Suprapubic skin (tissue), 4 donors: ENCODE measurements at regions not wholly inside any gene's neighbourhood (a gene's known extent, or its start where the extent isn't known, plus 50 kb on each side); places are given as distances from the start of the nearest gene placed in this dataset.

Experiments used
- DNase-seq, 2 donors: peaks; one replicate each; pipeline ENCODE4 v3.0.0-alpha.2; 2019; ENCODE audit warnings: low spot score in 2 of 2
- H3K27ac ChIP-seq: fragments of 200-600 bp; sonication (generic); one replicate; pipeline ENCODE4 v1.5.1; 2019
- H3K27me3 ChIP-seq: fragments of 200-600 bp; sonication (generic); one replicate; pipeline ENCODE4 v1.5.1; 2019
- H3K36me3 ChIP-seq: fragments of 200-600 bp; sonication (generic); one replicate; pipeline ENCODE4 v1.5.1; 2019
- H3K4me1 ChIP-seq: fragments of 200-600 bp; sonication (generic); one replicate; pipeline ENCODE4 v1.5.1; 2019
- H3K4me3 ChIP-seq: fragments of 200-600 bp; sonication (generic); one replicate; pipeline ENCODE4 v1.5.1; 2019; ENCODE audit warnings: mild to moderate bottlenecking
- H3K9me3 ChIP-seq: fragments of 200-600 bp; sonication (generic); one replicate; pipeline ENCODE4 v1.5.1; 2019
- EP300 ChIP-seq: sonication (generic); formaldehyde crosslinking; IDR thresholded peaks from one replicate; pipeline ENCODE4 v1.6.1; 2017; ENCODE audit warnings: antibody characterized with exemption
- POLR2A ChIP-seq, 2 donors: fragments of 450-650 bp; IDR thresholded peaks; one replicate each; pipeline ENCODE4 v1.6.1; 2017; ENCODE audit warnings: antibody characterized with exemption in 2 of 2, mild to moderate bottlenecking in 2 of 2, moderate library complexity in 2 of 2
- POLR2AphosphoS5 ChIP-seq, 3 donors: sonication (generic); formaldehyde crosslinking; IDR thresholded peaks; one replicate each; pipeline ENCODE4 v1.6.1; 2017; ENCODE audit warnings: antibody characterized with exemption in 3 of 3
- WGBS: methylation state at CpG from one replicate; pipeline ENCODE4 v1.1.5; 2018; 5-methylcytosine and 5-hydroxymethylcytosine counted together
- TF ChIP-seq, protein P1 (sequence below), 2 donors: fragments of 200-600 bp in 1 of 2; fragments of 450-650 bp in 1 of 2; sonication (generic) in 1 of 2; IDR thresholded peaks; one replicate each; pipeline ENCODE4 v1.5.1; 2016 to 2019; ENCODE audit warnings: antibody characterized with exemption in 2 of 2, mild to moderate bottlenecking in 1 of 2, moderate library complexity in 1 of 2

DNA sequence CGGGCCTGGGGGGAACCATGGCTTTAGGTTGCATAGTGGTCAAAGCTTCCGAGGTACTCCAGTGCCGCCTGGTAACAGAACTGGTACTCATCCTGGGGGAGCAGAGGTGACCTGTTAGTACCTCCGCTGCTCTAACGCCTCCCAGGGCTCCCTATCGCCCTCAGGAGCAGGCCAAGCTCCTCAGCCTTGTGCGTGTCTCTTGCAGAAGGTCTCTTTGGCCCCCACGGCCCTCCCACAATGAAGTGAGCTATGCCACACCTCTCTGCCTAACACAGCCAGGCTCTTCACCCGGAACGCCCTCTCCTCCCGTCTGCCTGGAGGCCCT lies 133.9 kb downstream of the PTPRS start:
- H3K4me3 ChIP-seq = no peak overlapping the region
- H3K9me3 ChIP-seq = peaks cover 8% of the 10 kb centered on the region
- peaks cover 59% of the 10 kb centered on the region for H3K36me3 ChIP-seq
- TF ChIP-seq POLR2A (IDR thresholded peaks at IDR 0.05) = no peak
- no peak for TF ChIP-seq EP300
- TF ChIP-seq, protein P1, sequence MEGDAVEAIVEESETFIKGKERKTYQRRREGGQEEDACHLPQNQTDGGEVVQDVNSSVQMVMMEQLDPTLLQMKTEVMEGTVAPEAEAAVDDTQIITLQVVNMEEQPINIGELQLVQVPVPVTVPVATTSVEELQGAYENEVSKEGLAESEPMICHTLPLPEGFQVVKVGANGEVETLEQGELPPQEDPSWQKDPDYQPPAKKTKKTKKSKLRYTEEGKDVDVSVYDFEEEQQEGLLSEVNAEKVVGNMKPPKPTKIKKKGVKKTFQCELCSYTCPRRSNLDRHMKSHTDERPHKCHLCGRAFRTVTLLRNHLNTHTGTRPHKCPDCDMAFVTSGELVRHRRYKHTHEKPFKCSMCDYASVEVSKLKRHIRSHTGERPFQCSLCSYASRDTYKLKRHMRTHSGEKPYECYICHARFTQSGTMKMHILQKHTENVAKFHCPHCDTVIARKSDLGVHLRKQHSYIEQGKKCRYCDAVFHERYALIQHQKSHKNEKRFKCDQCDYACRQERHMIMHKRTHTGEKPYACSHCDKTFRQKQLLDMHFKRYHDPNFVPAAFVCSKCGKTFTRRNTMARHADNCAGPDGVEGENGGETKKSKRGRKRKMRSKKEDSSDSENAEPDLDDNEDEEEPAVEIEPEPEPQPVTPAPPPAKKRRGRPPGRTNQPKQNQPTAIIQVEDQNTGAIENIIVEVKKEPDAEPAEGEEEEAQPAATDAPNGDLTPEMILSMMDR (IDR thresholded peaks at IDR 0.05) = no peak
- TF ChIP-seq POLR2AphosphoS5 (IDR thresholded peaks at IDR 0.05) = no peak
- 78% methylated on average over 10 of the region's 11 CpGs for WGBS
- H3K27me3 ChIP-seq = no peaks in the 10 kb centered on the region
- DNase-seq = no peak
- H3K4me1 ChIP-seq = no peaks in the 10 kb centered on the region
- H3K27ac ChIP-seq = no peak overlapping the region

DNA sequence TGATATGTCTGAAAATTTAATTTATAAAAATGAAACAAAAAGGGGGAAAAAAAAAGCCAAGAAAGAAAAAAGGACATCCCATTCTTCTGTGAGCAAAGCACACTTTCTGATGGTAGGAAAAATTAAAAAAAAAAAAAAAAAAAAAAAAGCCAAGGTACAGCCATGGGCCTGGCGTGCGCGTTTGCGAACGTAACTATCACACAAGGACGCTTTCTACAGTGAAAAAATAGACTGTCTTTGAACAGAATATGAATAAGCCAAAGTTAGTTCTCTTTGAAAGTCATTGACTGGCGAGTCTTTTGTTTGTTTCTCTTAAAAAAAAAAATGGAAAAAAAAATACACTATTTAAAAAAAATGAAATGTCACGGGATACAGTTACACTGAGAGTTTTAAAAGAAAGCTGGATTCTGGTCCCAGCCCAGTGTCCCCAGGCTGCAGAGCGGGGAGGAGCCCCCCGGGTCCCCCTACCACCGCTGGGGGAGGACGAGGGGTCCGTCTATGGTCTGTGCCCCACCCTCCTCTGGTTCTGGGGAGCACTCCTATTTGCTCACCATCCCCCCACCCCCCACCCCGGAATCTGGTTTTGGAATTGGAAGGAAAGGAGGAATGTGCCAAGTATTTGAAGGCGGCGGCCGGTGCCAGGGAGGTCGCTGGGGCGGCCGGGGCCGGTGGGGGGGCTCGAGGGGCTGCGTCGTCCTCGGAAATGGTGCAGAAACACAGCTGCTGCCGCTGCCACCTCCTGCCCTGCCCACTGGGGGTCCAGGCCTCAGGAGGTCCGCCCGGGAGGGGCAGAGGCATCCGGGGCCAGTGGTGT lies 134.5 kb downstream of the PTPRS start:
- H3K9me3 ChIP-seq = peaks cover 14% of the 10 kb centered on the region
- TF ChIP-seq POLR2AphosphoS5 (IDR thresholded peaks at IDR 0.05) (no peak), EP300 (no peak), POLR2A (IDR thresholded peaks at IDR 0.05) (no peak)
- TF ChIP-seq, protein P1 (IDR thresholded peaks at IDR 0.05) = no peak
- no peaks in the 10 kb centered on the region for H3K4me1 ChIP-seq
- no peaks in the 10 kb centered on the region for H3K27me3 ChIP-seq
- peaks cover 53% of the 10 kb centered on the region for H3K36me3 ChIP-seq
- H3K4me3 ChIP-seq = no peak overlapping the region
- H3K27ac ChIP-seq = no peak overlapping the region
- 85% methylated on average over 29 of the region's 29 CpGs for WGBS
- no peak for DNase-seq

DNA sequence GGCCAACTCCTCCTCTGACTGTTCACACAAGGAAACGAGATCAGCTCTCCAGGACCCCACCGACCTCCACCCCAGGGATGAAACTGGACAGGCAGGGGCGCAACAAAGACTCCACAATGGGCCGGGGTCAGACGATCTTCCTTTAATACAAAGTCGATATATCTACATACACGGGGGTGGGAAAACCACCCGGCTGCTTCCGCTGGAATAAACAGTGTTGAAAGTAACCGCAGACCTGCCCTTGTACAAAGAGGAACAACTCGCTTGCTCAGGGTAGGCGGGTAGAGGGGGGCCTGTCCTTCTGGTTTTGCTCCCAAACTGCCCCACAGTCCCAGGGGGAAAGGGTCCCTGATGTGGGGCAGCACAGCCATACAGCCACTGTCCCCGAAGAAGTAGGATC lies 135.2 kb downstream of the PTPRS start:
- Histone ChIP-seq H3K4me1 (no peaks in the 10 kb centered on the region), H3K9me3 (peaks cover 21% of the 10 kb centered on the region), H3K4me3 (no peak overlapping the region), H3K27ac (no peak overlapping the region), H3K36me3 (peaks cover 45% of the 10 kb centered on the region), H3K27me3 (no peaks in the 10 kb centered on the region)
- TF ChIP-seq, protein P1 (IDR thresholded peaks at IDR 0.05) = no peak
- TF ChIP-seq EP300 (no peak), POLR2A (IDR thresholded peaks at IDR 0.05) (no peak), POLR2AphosphoS5 (IDR thresholded peaks at IDR 0.05) (no peak)
- 91% methylated on average over 13 of the region's 13 CpGs for WGBS
- DNase-seq = no peak

DNA sequence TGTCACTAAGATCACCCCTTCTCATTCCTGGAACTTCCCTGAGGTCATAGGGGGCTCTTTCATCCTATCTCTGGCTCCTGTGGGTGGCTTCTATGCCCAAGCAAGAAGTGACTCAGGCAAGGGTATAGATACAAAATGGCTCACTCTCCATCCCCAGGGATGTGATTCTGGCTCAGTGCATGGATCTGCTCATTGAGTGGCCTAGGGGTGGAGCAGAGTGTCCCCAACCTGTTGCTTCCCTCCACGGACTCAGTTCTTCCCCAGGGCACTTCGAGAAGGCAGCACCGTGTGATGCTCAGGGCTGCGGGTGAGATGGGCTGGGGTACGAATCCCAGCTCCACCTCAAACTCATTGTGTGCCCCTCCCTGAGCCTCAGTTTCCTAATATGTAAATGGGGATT lies 136.4 kb downstream of the PTPRS start:
- Histone ChIP-seq H3K9me3 (peaks cover 21% of the 10 kb centered on the region), H3K27ac (no peak overlapping the region), H3K27me3 (no peaks in the 10 kb centered on the region), H3K4me3 (no peak overlapping the region), H3K4me1 (no peaks in the 10 kb centered on the region), H3K36me3 (peaks cover 35% of the 10 kb centered on the region)
- DNase-seq = no peak
- TF ChIP-seq EP300 (no peak), POLR2A (IDR thresholded peaks at IDR 0.05) (no peak), POLR2AphosphoS5 (IDR thresholded peaks at IDR 0.05) (no peak)
- TF ChIP-seq, protein P1 (IDR thresholded peaks at IDR 0.05) = no peak
- 93% methylated on average over 5 of the region's 5 CpGs for WGBS
